Right lobe of liver (tissue), 4 donors: ENCODE measurements at regions not wholly inside any gene's neighbourhood (a gene's known extent, or its start where the extent isn't known, plus 50 kb on each side); places are given as distances from the start of the nearest gene placed in this dataset.

Source experiments
- CTCF ChIP-seq, 4 donors: fragments of 200-600 bp in 3 of 4; fragments of 450-650 bp in 1 of 4; IDR thresholded peaks; one replicate each; pipeline versions ENCODE4 v1.5.1 to v1.8.0; 2016 to 2022; ENCODE audit warnings: antibody characterized with exemption in 4 of 4, mild to moderate bottlenecking in 2 of 4
- POLR2A ChIP-seq: fragments of 450-650 bp; IDR thresholded peaks from one replicate; pipeline ENCODE4 v1.6.1; 2017; ENCODE audit warnings: antibody characterized with exemption, mild to moderate bottlenecking
- donor health status: DM: no; HTN: no; CAD: no.
- donor health status: DM: no; HTN: no; CAD: no.
- donor health status: DM: no; HTN: yes; CAD: no.

GRCh38 chr9:86767373-86767772 is 179.9 kb downstream of the GAS1 start:
- TF ChIP-seq CTCF (IDR thresholded peaks at IDR 0.05) (no peak), POLR2A (no peak)
